ENCODE measurements at regions not wholly inside any gene's neighbourhood (a gene's known extent, or its start where the extent isn't known, plus 50 kb on each side); places are given as distances from the start of the nearest gene placed in this dataset.
"Not testable (repeated sequence)": the region's sequence is repeated elsewhere in the genome, so short reads cannot be mapped to it uniquely, and the experiment has no call there.

GRCh38 chr12:28771968-28772367 is 377.1 kb upstream of the FAR2 start:
- no peak for DNase-seq

GRCh38 chr12:28775556-28775955 is 373.5 kb upstream of the FAR2 start:
- no peak for DNase-seq

- no peak for DNase-seq
These were observed 372.9 kb upstream of the FAR2 start for GRCh38 chr12:28776220-28776619.

- no peak for DNase-seq
These were observed 372.1 kb upstream of the FAR2 start for GRCh38 chr12:28776913-28777422.

GRCh38 chr12:28777603-28778365 is 371.3 kb upstream of the FAR2 start:
- no peak for DNase-seq

GRCh38 chr12:28780096-28780495 is 369.0 kb upstream of the FAR2 start:
- DNase-seq, result no peak

- no peak for DNase-seq
These were observed 368.1 kb upstream of the FAR2 start for GRCh38 chr12:28780960-28781359.

- DNase-seq, result no peak
These were observed 367.1 kb upstream of the FAR2 start for GRCh38 chr12:28781671-28782652.

- no peak for DNase-seq
These were observed 366.3 kb upstream of the FAR2 start for GRCh38 chr12:28782812-28783211.

GRCh38 chr12:28787151-28787550 is 361.9 kb upstream of the FAR2 start:
- DNase-seq, result no peak

GRCh38 chr12:28788256-28788655 is 360.8 kb upstream of the FAR2 start:
- DNase-seq, result not testable (repeated sequence)

- no peak for DNase-seq
These were observed 355.4 kb upstream of the FAR2 start for GRCh38 chr12:28793581-28794151.

GRCh38 chr12:28794211-28794610 is 354.9 kb upstream of the FAR2 start:
- no peak for DNase-seq

GRCh38 chr12:28794786-28795185 is 354.3 kb upstream of the FAR2 start:
- DNase-seq, result no peak

GRCh38 chr12:28795311-28795710 is 353.8 kb upstream of the FAR2 start:
- DNase-seq, result no peak

GRCh38 chr12:28799348-28799747 is 349.7 kb upstream of the FAR2 start:
- no peak for DNase-seq

GRCh38 chr12:28800129-28800528 is 348.9 kb upstream of the FAR2 start:
- DNase-seq, result no peak

- DNase-seq, result peak; percentile 36
These were observed 346.2 kb upstream of the FAR2 start for GRCh38 chr12:28802706-28803438.

- DNase-seq, result no peak
These were observed 341.5 kb upstream of the FAR2 start for GRCh38 chr12:28807535-28807934.

- DNase-seq, result no peak
These were observed 337.6 kb upstream of the FAR2 start for GRCh38 chr12:28811457-28811856.

- DNase-seq, result no peak
These were observed 334.8 kb upstream of the FAR2 start for GRCh38 chr12:28814246-28814645.

- no peak for DNase-seq
These were observed 331.6 kb upstream of the FAR2 start for GRCh38 chr12:28817524-28817923.

Data from muscle of arm (tissue), 1 donor.